Ishikawa (cell line): ENCODE measurements at regions not wholly inside any gene's neighbourhood (a gene's known extent, or its start where the extent isn't known, plus 50 kb on each side); places are given as distances from the start of the nearest gene placed in this dataset.

Source experiments
- CREB1 ChIP-seq: IDR thresholded peaks from 2 replicates; pipeline ENCODE4 v1.6.1; 2012; ENCODE audit warnings: low read depth
- EGR1 ChIP-seq: IDR thresholded peaks from 2 replicates; pipeline ENCODE4 v1.6.1; 2012
- EP300 ChIP-seq: IDR thresholded peaks from 2 replicates; pipeline ENCODE4 v1.6.1; 2012; ENCODE audit warnings: borderline replicate concordance
- FOXM1 ChIP-seq: IDR thresholded peaks from 2 replicates; pipeline ENCODE4 v1.6.1; 2012; ENCODE audit warnings: low read depth, borderline replicate concordance
- NFIC ChIP-seq: IDR thresholded peaks from 2 replicates; pipeline ENCODE4 v1.6.1; 2012
- RAD21 ChIP-seq: IDR thresholded peaks from 2 replicates; pipeline ENCODE4 v1.6.1; 2012; ENCODE audit warnings: low read depth
- TEAD4 ChIP-seq: IDR thresholded peaks from 2 replicates; pipeline ENCODE4 v1.6.1; 2012
- ZBTB7A ChIP-seq: IDR thresholded peaks from 2 replicates; pipeline ENCODE4 v1.6.1; 2012; ENCODE audit warnings: low read depth
- TF ChIP-seq, protein P1 (sequence below): IDR thresholded peaks from 2 replicates; pipeline ENCODE4 v1.6.1; 2012; ENCODE audit warnings: low read depth, mild to moderate bottlenecking
- TF ChIP-seq, protein P2 (sequence below): IDR thresholded peaks from 2 replicates; pipeline ENCODE4 v1.6.1; 2012
- TF ChIP-seq, protein P3 (sequence below): IDR thresholded peaks from 2 replicates; pipeline ENCODE4 v1.6.1; 2012

DNA sequence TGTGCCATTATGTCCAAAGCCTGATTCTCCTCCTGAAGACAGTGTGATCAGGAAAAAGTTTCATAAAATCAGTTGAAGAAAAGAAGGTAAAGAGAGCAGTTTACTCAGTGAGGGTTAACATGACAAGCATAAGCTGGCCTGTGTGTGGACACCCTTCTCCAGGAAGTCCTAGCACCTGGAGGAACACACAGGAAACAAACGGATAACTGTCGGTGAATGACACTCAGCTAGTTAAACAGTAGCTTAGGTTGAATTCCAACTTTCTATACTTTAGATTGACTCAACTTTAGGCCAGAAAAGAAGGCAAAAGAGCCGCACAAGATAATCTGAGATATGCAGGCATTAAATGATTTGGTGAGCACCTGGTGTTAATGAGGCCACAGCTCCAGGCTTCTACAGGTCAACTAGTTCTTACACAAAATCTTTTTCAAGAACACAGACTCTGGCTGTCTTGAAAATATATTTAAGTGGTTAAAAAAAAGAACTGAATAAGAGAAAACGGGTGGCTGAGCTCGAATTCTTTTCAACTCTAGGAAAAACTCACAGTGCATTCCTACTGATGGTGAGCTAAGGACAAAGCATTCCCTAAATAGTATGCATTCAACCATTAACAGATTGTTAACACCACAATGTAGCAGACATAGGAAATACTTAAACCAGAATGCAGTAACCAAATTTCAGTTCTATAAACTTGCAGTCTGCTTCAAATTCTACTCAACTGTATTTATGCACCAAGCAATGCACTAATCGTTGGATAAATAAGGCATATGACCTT, 56.9 kb upstream of the TSPAN8 start:
- TF ChIP-seq, protein P1, sequence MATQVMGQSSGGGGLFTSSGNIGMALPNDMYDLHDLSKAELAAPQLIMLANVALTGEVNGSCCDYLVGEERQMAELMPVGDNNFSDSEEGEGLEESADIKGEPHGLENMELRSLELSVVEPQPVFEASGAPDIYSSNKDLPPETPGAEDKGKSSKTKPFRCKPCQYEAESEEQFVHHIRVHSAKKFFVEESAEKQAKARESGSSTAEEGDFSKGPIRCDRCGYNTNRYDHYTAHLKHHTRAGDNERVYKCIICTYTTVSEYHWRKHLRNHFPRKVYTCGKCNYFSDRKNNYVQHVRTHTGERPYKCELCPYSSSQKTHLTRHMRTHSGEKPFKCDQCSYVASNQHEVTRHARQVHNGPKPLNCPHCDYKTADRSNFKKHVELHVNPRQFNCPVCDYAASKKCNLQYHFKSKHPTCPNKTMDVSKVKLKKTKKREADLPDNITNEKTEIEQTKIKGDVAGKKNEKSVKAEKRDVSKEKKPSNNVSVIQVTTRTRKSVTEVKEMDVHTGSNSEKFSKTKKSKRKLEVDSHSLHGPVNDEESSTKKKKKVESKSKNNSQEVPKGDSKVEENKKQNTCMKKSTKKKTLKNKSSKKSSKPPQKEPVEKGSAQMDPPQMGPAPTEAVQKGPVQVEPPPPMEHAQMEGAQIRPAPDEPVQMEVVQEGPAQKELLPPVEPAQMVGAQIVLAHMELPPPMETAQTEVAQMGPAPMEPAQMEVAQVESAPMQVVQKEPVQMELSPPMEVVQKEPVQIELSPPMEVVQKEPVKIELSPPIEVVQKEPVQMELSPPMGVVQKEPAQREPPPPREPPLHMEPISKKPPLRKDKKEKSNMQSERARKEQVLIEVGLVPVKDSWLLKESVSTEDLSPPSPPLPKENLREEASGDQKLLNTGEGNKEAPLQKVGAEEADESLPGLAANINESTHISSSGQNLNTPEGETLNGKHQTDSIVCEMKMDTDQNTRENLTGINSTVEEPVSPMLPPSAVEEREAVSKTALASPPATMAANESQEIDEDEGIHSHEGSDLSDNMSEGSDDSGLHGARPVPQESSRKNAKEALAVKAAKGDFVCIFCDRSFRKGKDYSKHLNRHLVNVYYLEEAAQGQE = no peak
- TF ChIP-seq, protein P2, sequence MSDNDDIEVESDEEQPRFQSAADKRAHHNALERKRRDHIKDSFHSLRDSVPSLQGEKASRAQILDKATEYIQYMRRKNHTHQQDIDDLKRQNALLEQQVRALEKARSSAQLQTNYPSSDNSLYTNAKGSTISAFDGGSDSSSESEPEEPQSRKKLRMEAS = no peak
- TF ChIP-seq EGR1 = no peak
- TF ChIP-seq RAD21 = no peak
- TF ChIP-seq ZBTB7A = no peak
- TF ChIP-seq TEAD4 = no peak
- no peak for TF ChIP-seq EP300
- no peak for TF ChIP-seq NFIC

DNA sequence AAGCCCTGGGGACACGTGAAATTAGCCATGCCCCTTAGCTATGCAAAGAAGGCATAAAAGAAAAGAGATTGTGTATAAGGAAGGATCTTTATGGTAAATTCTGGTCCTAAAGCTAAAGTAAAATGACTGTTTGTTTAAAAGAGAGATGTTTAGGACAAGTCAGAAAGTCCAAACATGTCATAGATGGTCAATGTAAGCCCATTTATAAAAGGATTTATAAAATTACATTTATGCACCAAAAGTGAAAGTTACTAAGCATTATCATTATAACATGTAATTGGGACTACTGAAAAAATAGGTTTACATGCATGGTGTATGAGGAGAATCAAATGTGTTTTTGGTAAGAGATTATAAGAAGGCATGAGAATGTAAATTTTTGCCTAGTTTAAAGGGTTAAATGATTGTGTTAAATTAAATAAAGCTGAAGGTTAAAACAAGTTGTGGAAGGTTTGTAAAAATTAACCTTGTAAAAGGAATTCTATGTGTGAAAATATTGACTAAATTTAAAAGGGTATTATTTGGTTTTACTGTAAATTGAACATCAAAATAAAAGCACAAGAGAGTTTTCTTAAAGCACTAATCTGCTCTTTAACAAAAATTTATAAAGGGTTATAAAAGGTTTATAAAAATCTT, 50.4 kb upstream of the TSPAN8 start:
- no peak for TF ChIP-seq EGR1
- no peak for TF ChIP-seq RAD21
- TF ChIP-seq NFIC = no peak
- TF ChIP-seq, protein P3, sequence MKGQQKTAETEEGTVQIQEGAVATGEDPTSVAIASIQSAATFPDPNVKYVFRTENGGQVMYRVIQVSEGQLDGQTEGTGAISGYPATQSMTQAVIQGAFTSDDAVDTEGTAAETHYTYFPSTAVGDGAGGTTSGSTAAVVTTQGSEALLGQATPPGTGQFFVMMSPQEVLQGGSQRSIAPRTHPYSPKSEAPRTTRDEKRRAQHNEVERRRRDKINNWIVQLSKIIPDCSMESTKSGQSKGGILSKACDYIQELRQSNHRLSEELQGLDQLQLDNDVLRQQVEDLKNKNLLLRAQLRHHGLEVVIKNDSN = no peak
- no peak for TF ChIP-seq TEAD4
- TF ChIP-seq, protein P2 = no peak
- TF ChIP-seq ZBTB7A = no peak
- TF ChIP-seq CREB1 = no peak
- TF ChIP-seq FOXM1 = no peak
